ENCODE measurements at regions not wholly inside any gene's neighbourhood (a gene's known extent, or its start where the extent isn't known, plus 50 kb on each side); places are given as distances from the start of the nearest gene placed in this dataset.

DNA sequence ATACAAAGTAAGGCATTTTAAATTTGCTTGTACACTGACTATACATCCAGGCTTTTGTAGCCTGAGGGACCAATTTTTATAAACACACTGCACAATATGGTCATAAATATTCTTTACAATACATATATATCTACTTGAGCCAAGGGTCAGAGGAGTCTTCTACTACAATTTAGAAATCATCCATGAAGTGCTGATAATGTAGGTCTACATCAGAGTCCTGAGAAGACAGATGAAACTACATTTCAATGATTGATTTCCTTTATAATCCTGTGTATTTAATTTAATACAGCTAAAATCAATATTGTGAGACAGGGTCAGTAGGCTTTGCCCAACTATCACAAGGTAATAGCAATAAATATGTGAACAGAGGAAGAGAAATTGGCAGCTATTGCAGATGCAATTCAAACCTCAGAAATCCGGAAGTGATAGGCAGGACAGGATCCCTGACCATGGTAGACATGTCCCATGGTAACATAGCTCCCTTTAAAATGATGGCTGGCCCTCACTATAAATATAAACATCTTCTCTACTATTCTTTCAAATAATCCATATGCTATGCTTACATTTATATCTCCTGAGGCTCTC lies 318.0 kb upstream of the POT1 start:
- TF ChIP-seq ARNTL (CRISPR knock-in tag; IDR thresholded peaks at IDR 0.05; ENCODE audit: borderline replicate concordance, low read depth) (no peak), ZFP3 (CRISPR knock-in tag; IDR thresholded peaks at IDR 0.05) (no peak), CSDC2 (CRISPR knock-in tag; IDR thresholded peaks at IDR 0.05) (no peak), SNAI2 (CRISPR knock-in tag; IDR thresholded peaks at IDR 0.05) (no peak), TOX (CRISPR knock-in tag; IDR thresholded peaks at IDR 0.05; ENCODE audit: borderline replicate concordance) (no peak), ISL1 (CRISPR knock-in tag; IDR thresholded peaks at IDR 0.05) (no peak), RARB (CRISPR knock-in tag; IDR thresholded peaks at IDR 0.05) (no peak), ZC3H10 (CRISPR knock-in tag; IDR thresholded peaks at IDR 0.05) (no peak), PPARA (CRISPR knock-in tag; IDR thresholded peaks at IDR 0.05; ENCODE audit: borderline replicate concordance) (no peak), TCF4 (CRISPR knock-in tag; IDR thresholded peaks at IDR 0.05; ENCODE audit: borderline replicate concordance) (no peak)
- TF ChIP-seq, protein P1, sequence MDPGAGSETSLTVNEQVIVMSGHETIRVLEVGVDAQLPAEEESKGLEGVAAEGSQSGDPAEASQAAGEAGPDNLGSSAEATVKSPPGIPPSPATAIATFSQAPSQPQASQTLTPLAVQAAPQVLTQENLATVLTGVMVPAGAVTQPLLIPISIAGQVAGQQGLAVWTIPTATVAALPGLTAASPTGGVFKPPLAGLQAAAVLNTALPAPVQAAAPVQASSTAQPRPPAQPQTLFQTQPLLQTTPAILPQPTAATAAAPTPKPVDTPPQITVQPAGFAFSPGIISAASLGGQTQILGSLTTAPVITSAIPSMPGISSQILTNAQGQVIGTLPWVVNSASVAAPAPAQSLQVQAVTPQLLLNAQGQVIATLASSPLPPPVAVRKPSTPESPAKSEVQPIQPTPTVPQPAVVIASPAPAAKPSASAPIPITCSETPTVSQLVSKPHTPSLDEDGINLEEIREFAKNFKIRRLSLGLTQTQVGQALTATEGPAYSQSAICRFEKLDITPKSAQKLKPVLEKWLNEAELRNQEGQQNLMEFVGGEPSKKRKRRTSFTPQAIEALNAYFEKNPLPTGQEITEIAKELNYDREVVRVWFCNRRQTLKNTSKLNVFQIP (CRISPR knock-in tag; IDR thresholded peaks at IDR 0.05; ENCODE audit: borderline replicate concordance, low read depth) = no peak
- TF ChIP-seq, protein P2, sequence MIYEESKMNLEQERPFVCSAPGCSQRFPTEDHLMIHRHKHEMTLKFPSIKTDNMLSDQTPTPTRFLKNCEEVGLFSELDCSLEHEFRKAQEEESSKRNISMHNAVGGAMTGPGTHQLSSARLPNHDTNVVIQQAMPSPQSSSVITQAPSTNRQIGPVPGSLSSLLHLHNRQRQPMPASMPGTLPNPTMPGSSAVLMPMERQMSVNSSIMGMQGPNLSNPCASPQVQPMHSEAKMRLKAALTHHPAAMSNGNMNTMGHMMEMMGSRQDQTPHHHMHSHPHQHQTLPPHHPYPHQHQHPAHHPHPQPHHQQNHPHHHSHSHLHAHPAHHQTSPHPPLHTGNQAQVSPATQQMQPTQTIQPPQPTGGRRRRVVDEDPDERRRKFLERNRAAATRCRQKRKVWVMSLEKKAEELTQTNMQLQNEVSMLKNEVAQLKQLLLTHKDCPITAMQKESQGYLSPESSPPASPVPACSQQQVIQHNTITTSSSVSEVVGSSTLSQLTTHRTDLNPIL (CRISPR knock-in tag; IDR thresholded peaks at IDR 0.05; ENCODE audit: low read depth) = no peak
- TF ChIP-seq, protein P3, sequence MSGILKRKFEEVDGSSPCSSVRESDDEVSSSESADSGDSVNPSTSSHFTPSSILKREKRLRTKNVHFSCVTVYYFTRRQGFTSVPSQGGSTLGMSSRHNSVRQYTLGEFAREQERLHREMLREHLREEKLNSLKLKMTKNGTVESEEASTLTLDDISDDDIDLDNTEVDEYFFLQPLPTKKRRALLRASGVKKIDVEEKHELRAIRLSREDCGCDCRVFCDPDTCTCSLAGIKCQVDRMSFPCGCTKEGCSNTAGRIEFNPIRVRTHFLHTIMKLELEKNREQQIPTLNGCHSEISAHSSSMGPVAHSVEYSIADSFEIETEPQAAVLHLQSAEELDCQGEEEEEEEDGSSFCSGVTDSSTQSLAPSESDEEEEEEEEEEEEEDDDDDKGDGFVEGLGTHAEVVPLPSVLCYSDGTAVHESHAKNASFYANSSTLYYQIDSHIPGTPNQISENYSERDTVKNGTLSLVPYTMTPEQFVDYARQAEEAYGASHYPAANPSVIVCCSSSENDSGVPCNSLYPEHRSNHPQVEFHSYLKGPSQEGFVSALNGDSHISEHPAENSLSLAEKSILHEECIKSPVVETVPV (CRISPR knock-in tag; IDR thresholded peaks at IDR 0.05) = no peak
- TF ChIP-seq, protein P4, sequence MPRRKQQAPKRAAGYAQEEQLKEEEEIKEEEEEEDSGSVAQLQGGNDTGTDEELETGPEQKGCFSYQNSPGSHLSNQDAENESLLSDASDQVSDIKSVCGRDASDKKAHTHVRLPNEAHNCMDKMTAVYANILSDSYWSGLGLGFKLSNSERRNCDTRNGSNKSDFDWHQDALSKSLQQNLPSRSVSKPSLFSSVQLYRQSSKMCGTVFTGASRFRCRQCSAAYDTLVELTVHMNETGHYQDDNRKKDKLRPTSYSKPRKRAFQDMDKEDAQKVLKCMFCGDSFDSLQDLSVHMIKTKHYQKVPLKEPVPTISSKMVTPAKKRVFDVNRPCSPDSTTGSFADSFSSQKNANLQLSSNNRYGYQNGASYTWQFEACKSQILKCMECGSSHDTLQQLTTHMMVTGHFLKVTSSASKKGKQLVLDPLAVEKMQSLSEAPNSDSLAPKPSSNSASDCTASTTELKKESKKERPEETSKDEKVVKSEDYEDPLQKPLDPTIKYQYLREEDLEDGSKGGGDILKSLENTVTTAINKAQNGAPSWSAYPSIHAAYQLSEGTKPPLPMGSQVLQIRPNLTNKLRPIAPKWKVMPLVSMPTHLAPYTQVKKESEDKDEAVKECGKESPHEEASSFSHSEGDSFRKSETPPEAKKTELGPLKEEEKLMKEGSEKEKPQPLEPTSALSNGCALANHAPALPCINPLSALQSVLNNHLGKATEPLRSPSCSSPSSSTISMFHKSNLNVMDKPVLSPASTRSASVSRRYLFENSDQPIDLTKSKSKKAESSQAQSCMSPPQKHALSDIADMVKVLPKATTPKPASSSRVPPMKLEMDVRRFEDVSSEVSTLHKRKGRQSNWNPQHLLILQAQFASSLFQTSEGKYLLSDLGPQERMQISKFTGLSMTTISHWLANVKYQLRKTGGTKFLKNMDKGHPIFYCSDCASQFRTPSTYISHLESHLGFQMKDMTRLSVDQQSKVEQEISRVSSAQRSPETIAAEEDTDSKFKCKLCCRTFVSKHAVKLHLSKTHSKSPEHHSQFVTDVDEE (CRISPR knock-in tag; IDR thresholded peaks at IDR 0.05) = no peak
- no peak for ATAC-seq

DNA sequence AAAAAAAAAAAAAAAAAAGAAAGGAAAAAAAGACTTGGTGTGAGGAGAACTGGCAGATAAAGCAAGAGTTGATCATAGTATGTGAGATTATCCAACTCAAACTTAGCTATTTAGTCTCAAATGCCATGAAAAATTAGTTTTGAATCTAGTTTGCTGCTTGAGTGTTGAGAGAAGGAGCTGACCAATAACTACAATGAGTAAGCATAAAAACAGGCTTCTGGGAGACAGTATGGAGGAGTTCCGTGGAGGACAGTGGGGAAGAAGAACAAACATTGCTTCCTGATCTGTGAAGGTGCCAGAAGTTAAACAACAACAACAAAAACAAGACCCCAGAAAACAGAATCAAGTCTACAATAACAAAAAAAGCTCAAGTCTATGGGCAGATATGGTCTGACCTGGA lies 317.1 kb upstream of the POT1 start:
- TF ChIP-seq GLIS3 (CRISPR knock-in tag; IDR thresholded peaks at IDR 0.05) (no peak), ZFP3 (CRISPR knock-in tag; IDR thresholded peaks at IDR 0.05) (no peak), ESRRG (CRISPR knock-in tag; IDR thresholded peaks at IDR 0.05) (no peak), ZNF8 (CRISPR knock-in tag; IDR thresholded peaks at IDR 0.05) (no peak), TCF4 (CRISPR knock-in tag; IDR thresholded peaks at IDR 0.05; ENCODE audit: borderline replicate concordance) (no peak), TOX (CRISPR knock-in tag; IDR thresholded peaks at IDR 0.05; ENCODE audit: borderline replicate concordance) (no peak)
- TF ChIP-seq, protein P2 (CRISPR knock-in tag; IDR thresholded peaks at IDR 0.05; ENCODE audit: low read depth) = no peak
- TF ChIP-seq, protein P3 (CRISPR knock-in tag; IDR thresholded peaks at IDR 0.05) = no peak
- TF ChIP-seq, protein P5, sequence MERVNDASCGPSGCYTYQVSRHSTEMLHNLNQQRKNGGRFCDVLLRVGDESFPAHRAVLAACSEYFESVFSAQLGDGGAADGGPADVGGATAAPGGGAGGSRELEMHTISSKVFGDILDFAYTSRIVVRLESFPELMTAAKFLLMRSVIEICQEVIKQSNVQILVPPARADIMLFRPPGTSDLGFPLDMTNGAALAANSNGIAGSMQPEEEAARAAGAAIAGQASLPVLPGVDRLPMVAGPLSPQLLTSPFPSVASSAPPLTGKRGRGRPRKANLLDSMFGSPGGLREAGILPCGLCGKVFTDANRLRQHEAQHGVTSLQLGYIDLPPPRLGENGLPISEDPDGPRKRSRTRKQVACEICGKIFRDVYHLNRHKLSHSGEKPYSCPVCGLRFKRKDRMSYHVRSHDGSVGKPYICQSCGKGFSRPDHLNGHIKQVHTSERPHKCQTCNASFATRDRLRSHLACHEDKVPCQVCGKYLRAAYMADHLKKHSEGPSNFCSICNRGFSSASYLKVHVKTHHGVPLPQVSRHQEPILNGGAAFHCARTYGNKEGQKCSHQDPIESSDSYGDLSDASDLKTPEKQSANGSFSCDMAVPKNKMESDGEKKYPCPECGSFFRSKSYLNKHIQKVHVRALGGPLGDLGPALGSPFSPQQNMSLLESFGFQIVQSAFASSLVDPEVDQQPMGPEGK (CRISPR knock-in tag; IDR thresholded peaks at IDR 0.05; ENCODE audit: borderline replicate concordance) = no peak
- TF ChIP-seq, protein P1 (CRISPR knock-in tag; IDR thresholded peaks at IDR 0.05; ENCODE audit: borderline replicate concordance, low read depth) = no peak
- no peak for ATAC-seq
